Activated CD8-positive, alpha-beta memory T cell treated with anti-CD3 and anti-CD28 coated beads, Interleukin-2, amount 50 U/mL, for 24 hours (primary cell): ENCODE measurements at regions not wholly inside any gene's neighbourhood (a gene's known extent, or its start where the extent isn't known, plus 50 kb on each side); places are given as distances from the start of the nearest gene placed in this dataset.

Source experiments
- DNase-seq: peaks from one replicate; pipeline ENCODE4 v3.0.0-alpha.2; 2020; ENCODE audit errors: extremely low read depth

DNA sequence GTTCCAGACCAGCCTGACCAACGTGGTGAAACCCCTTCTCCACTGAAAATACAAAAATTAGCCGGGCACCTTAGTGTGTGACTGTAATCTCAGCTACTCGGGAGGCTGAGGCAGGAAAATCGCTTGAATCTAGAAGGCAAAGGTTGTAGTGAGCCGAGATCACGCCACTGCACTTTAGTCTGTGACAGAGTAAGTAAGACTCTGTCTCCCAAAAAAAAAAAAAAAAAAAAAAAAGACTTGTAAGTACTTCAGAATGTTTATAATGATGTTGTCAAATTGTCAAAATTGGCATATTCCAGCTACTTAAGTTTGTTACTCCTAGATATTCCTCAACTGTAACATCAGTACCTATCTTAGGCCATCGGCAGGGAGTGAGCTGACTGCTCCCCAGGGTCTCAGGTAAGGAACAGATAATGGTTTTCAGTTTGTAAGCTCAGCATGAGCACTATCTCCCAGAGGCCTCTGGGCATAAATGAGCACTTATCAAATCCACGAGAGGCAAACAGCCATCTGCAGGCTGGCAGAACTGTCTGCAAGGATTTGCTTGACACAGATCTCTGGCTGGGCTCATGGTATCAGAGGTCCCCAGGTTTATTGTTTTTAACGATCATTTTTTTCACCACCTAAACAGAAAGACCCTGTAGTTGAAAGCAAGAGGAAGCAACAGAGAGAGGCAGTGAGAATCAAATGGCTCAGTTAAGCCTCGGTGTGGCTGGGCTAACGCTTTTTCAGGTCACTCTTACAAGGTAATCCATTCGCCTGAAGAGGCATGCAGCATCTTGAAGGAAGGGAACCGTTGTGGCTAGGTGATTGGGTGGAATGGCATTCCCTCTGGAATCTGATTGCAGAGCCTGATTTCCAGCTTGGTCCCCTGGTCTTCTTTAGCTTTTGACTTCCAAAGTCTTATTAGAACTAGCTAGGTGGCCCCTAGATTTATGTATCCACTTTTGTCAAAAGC is 115.9 kb downstream of the LY86 start:
- no peak for DNase-seq

DNA sequence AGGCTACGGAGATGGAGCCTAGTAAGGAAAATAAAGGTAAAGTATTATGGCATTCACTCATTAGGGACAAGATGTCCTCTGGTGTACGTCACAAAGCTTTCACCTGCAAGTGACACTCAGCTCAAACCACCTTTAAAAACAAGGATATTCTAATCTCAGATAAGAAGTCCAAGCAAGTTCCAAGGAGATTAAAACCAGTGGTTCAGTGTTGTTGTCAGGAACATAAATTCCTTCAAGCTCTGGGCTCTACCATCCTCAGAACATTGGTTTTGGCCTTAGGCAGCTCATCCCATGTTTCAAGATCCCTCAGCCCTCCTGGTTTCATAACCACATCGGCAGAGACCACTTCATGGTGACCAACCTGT is 116.5 kb downstream of the LY86 start:
- no peak for DNase-seq

DNA sequence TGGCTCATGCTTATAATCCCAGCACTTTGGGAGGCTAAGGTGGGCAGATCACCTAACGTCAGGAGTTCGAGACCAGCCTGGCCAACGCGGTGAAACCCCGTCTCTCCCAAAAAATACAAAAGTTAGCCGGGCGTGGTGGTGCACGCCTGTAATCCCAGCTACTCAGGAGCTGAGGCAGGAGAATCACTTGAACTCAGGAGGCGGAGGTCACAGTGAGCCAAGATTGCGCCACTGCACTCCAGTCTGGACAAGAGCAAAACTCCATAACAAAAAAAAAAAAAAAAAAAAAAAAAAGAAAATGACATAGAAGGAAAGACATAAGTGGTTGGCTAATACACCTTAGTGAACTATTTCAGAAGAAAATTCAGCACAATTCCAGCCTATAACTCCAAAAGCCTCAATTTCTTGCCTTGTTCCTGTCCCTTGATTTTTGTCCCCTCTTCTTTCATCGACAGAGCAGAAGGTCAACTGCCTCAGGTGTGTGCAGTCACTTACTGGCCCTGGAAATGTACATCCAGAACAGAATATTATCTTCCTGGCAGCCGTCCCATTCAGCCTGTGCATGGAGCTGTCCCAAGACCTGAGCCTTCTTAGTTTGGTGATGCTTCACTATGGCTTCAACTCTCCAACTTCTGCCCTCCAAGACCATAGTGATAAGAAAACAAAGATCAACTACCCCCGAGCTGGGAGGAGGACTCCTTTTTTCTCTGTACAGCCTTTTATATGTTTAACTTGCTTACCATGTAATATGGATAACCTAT is 117.6 kb downstream of the LY86 start:
- DNase-seq: no peak

DNA sequence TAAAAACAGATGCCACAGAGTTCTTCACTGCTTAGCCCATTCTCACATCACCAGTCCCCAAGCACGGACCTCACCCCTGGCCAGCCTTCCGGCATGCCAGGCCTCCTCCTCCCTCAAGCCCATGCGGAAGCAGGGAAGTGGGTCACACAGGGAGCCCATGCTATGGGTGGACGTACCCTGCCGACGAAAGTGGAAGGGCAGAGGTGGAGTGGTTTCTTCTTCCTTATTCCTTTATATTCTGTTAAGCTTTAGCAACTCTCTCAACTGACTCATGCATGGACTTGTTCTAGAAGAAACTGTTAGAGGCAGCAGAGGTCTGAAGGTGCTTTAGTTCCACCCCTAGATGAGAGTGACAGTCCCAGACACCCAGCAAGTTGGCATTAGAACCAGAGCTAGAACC is 118.6 kb downstream of the LY86 start:
- DNase-seq: no peak

DNA sequence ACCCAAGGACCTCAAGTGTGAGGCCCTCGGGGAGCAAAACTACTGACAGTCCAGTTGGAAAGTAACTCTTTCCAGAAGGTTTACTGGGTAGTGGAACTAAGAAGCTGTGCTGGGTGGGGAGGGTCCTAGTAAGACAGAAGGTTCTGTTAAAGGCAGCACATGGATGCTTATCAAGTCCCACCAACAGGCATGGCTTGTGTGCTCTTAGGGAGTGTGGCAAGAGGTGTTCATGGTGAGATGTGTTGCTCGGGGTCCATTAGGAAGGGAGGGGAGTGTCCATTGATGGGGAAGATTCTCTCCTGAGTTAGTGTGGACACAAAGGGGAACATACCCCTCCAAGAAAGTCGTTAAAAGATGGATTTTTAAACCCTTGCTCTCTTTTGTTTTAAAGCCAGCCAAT is 120.6 kb downstream of the LY86 start:
- no peak for DNase-seq

DNA sequence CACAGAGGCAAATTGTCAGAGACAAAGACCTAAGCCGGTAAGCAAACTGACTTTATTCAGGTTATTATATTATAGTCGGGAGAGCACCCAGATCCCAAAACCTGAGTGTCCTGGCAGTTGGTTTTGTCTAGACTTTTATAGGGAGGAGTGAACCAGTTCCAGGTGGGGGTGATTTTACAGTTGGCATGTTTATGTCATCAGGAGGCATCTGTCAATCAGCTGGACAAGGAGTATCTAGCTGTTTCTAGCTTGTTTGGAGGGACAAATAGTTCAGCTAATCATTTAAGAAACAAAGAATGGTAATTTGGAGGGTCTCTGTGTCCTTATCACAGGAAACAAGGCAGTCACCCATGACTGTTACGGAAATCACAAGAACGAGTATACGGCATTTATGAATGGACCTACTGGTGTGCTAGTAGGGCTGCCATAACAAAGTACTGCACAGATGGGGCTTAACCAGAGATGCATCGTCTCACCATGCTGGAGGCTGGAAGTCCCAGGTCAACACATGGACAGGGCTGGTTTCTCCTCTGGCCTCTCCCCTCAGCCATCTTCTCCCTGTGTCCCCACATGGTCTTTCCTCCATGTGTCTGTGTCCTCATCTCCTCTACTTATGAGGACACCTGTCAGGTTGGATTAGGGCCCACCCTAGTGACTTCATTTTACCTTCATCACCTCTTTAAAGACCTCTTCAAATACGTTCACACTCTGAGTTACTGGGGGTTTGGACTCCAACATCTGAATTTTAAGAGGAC is 122.7 kb downstream of the LY86 start:
- DNase-seq: no peak

DNA sequence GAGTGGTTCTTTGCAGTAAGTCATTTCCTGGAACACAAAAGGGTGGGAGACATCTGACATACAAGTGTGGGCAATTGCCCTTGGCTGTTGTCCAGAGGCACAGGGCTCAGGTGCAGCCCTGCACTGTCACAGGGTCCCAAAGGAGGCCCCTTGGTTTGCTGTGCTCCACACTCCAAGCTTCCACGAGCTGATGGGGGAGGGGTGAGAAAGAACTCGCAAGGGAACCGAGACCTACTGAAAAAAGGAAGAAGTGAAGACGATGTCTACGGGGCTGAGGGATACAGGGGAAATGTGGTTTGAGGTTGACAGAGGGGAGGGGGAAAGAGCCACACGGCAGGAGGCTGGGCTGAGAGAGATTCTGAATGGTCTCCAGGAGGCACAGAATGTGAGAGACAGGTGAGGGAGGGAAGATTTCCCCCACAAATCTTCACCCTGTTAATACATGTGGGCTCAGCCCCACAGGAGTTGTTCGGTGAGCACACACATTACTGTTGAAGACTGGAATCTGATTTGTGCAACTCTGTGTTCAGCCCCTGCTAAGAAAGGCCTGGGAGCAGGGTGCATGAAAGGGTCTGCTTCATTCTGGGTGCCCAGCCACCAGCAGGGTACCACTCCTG is 123.4 kb downstream of the LY86 start:
- DNase-seq: no peak

DNA sequence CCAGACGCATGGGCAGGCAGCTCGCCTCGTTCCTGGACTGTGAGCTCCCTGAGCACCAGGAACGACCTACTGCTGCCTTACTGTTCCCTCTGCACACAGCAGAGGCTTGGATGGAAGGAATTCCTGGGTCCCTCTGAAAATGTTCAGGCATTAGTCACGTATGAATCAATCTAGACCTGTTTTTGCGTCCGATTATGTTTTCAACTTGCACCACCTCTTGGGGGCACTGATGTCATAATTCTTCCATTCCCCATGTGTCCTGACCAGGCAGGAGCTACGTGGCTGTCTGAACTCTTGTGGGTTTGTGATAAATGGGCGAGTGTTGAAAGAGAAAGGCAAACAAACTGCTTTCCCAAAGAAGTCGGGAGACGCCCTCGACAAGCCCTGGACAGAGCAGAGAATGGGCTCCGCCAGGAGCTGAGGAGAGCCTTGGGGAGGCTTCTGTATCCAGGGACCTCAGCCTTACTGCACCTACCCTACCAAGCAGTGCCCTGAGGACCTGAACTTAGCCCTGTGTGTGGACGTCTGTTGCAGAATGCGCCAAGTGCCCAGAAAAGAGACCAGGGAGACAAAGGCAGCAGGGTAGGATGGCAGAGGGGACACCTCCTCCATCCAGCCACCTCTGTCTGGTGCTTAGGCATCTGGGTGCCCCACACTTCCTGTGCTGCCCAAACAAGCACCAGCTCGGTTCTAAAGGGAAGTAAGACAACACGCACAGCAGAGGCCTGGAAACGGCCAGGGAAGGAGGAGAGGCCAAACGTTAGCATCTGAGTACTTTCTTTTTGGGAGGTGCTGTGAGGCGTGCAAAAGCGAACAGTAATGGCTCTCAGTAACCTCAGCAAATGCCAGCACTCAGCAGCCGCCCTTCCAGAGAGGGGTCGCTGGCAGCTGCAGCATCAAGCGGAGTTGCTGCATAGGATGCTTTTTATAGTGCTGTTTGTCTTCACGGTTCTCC is 124.2 kb downstream of the LY86 start:
- DNase-seq: no peak

DNA sequence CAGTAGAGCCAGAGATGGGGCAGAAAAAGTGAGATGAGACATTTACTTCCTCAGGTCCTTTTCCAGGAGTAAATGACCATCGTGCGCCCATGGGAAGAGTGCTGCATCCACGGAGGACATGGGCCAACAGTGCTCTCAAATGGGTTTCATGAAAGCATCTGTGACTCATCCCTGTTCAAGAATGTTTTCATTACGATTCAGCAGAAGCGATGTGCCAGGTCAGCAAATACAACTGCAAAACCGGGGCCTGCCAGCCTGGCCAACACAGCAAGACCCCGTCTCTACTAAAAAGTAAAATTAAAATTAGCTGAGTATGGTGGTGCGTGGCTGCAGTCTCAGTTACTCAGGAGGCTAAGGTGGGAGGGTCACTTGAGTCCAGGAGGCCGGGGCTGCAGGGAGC is 125.1 kb downstream of the LY86 start:
- no peak for DNase-seq

DNA sequence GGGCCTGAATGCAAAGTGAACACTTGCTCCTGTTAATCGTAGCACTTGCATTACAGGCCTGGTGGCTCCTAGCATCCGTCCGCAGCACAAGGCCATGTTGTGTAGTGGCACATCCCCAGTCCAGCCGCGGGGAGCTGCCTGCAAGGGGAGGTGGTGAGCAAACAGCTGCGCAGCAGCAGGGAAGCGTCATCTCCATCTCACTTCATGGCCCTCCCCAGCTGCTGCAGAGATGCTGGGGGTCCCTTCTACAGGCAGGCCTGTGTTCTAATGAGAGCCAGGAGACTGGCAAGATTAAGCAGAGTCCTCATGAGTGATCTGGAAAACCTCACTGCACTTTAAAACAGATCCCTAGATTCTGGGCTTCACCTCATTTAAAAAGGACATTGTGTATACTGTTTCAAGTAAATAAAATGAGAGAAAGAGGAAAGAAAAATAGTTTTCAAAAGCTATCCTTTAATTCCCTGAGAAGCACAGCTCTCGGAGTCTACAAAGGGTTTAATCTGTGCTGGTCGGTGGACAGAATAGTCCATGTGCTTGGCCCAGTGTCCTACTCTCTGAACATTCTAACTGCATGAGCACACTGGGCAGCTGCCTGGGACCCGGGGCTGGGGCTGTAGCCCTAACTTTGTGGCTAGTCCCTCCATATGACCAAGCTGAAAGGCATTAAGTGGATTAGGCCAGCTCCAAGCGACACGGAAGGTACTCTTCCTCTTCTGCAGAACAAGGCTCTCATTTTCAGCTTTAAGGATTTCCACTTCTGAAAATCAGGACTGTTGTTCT is 125.8 kb downstream of the LY86 start:
- no peak for DNase-seq

DNA sequence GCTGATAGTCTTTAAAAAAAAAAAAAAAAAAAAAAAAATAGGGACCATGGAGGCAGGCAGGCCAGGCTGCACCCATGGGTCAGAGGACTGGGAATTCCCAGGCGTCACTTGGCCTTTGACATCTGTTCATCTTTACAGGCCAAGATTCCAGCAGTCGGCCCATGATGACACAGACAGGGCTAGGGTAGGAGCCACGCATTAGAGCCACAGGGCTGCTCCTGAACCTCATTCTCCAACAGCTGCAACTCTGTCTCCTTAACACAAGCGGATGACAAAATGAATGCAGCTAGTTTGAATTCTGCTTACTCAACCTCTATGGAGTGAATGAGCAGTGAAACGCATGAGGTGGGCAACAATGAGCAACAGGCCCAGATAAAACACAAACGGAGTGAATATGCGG is 126.4 kb downstream of the LY86 start:
- no peak for DNase-seq

DNA sequence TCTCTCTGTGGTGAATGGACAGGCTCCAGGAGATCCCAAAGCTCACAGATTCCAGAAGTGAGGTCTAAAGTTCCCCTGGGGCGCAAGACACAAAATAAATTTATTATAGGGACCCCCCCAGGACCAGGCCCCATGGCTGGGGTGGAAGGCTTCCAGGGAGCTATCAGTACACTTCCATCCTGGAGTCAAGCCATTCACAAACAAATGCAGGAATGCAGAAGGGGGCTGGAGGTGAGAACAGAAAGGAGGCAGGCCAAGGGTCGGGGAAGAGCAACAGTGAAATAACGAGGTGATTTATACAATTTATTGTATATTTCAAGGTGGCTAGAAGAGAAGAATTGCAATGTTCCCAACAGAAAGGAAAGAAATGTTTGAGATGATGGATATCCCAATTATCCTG is 126.9 kb downstream of the LY86 start:
- no peak for DNase-seq

DNA sequence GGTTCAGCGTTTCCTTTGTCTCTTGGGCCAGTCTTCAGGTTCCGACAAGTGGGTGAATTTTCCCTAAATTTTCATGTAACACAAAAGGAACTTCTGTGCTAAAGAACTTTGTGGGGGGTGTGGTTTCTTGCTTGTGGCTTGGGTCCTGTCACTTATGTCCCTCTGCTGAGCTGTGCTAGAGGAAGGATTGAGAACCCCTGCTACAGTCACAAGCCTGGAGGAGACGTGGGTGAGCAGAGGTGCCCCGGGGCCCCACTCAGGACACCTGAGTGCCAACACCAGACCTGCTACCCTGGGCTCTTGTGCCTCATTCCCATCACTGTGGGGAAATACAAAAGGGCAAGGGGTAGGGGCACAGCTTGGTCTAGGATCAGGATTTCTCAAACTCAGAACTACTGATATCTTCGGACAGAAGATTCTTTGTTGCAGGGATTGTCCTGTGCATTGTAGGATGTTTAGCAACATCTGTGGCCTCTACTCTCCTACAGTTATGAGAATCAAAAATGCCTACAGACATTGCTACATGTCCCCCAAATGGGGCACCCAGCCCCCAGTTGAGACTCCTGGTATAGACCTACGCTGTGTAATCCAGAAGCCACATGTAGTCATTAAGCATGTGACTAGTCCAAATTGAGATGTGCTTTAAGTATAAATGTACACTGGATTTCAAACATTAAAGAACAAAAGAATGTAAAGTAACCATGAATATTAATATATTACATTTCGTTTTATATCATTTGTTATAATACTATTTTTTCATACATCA is 128.7 kb downstream of the LY86 start:
- DNase-seq: no peak

DNA sequence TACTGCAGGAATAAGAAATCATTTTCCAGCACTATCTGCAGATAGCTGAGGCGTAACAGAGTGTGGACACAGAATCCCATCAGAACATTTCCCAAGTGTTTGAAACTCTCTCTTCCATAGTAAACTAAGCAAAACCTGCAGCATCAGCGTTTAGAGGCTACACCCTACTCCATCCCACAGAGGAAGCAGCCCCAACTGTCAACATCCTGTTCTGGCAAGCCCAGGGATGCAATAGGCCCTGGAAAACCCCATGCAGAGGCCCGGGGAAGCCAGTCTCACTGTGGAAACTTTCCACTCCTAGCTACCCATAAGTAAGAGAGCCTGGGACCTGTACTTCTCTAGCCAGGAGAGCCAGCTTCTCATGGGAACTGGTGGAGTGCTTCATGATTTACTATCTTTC is 129.4 kb downstream of the LY86 start:
- DNase-seq: no peak

DNA sequence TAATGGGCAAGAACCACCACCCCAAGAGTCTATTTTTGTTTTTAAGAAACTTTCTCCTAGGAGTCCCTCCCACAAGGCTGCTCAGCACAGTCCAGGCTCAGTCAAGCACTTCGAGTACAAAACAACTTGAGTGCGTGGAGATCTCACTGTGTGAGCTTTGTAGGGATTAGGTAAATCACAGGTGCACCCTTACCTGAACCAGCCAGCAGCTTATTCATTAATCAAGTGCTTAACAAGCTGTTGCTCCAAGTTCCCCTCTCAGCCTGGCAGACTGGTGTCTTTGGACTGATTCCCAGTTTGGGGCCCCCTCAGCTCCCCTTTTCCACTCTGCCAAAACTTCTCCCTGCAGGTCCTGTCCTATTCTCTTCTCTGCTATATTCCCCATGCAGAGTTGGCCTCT is 133.1 kb downstream of the LY86 start:
- DNase-seq: no peak

DNA sequence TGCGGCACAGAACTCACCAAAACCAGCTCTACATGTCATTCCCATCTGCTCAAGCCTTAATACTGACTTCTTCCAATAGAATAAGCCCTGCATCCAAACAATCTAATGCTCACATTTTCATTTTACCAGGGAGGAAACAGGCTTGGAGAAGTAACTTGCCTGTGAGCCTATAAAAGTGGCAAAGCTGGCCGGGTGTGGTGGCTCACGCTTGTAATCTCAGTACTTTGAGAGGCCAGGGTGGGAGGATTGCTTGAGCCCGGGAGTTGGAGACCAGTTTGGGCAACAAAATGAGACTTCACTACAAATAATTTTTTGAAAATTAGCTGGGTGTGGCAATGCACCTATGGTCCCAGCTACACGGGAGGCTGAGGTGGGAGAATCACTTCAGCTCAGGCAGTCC is 133.7 kb downstream of the LY86 start:
- DNase-seq: no peak

DNA sequence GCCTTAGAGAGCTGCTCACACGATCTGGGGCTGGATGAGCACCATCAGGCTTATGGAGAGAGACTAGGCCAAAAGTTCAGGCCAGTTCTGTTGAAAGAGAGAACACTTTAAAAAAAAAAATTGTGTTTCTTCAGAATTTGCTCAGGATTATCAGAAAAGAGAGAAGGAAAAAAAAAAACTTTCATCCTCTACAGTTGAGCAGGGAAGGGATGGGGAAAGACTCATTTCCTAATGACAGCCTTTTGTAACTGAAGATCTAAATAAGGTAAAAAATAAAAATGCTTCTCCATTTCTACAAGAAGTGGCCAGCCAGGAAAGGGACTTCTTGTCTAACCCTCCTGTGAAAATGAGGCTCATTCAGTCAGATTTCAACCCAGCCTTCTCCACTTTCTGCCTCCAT is 134.8 kb downstream of the LY86 start:
- no peak for DNase-seq

DNA sequence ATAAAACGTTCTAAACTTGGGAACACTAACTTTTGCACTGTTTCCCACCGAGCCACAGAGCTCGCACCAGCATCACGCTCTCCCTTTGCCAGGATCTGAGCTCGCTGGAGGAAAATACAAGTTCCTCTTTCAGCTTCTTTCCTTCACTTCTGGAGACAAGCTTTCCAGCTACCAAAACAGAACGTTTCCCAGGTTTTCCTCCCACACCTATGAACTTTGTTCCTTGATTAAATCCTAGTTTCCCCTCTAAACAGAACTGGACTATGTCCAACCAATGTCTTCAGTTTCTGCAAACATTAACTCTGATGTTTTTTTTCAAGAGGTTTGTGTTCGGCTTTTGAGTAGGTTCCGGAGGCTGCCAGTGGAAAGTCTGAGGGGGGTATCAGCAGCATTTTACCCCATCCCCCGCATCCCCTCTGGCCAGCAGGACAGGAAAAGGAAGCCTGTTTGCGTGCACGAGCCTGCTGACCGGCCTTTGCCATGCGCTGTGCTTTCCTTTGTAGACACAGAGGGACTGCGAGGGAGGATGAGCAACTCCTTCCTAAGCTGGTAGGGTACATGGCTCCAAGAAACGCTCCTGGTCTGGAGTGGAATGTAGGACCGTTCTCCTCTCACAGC is 135.5 kb downstream of the LY86 start:
- no peak for DNase-seq
